Neural cell (in vitro differentiated cells): ENCODE measurements at regions not wholly inside any gene's neighbourhood (a gene's known extent, or its start where the extent isn't known, plus 50 kb on each side); places are given as distances from the start of the nearest gene placed in this dataset.

ENCODE experiments used
- H2AFZ ChIP-seq: fragments of 200-600, 300-800 bp; sonication (generic), shearing (Covaris generic); 2 replicates; pipeline ENCODE4 v1.6.0; 2014; ENCODE audit warnings: low read depth, mild to moderate bottlenecking, antibody characterized with exemption, low read length, moderate library complexity
- H3F3A ChIP-seq: fragments of 200-600 bp; shearing (Covaris generic); 2 replicates; pipeline ENCODE4 v1.6.1; 2016; ENCODE audit warnings: mild to moderate bottlenecking, moderate library complexity, mixed read lengths, antibody characterized with exemption, low read length; ENCODE audit not compliant: insufficient read depth, poor library complexity, severe bottlenecking
- H3K27ac ChIP-seq: fragments of 200-600, 300-800 bp; sonication (generic), shearing (Covaris generic); 2 replicates; pipeline ENCODE4 v1.5.1; 2014; ENCODE audit warnings: mild to moderate bottlenecking, low read length, moderate library complexity
- H3K27me3 ChIP-seq: fragments of 300-800, 200-600 bp; sonication (generic), shearing (Covaris generic); 2 replicates; pipeline ENCODE4 v1.6.0; 2014; ENCODE audit warnings: mild to moderate bottlenecking, low read depth, low read length, moderate library complexity; ENCODE audit not compliant: insufficient read depth
- H3K36me3 ChIP-seq: fragments of 300-800, 200-600 bp; sonication (generic), shearing (Covaris generic); 2 replicates; pipeline ENCODE4 v1.5.1; 2014; ENCODE audit warnings: mild to moderate bottlenecking, antibody characterized with exemption, low read length, moderate library complexity; ENCODE audit not compliant: insufficient read depth
- H3K4me2 ChIP-seq: fragments of 300-800, 200-600 bp; sonication (generic), shearing (Covaris generic); 2 replicates; pipeline ENCODE4 v1.6.0; 2014; ENCODE audit warnings: mild to moderate bottlenecking, low read length
- H3K4me3 ChIP-seq: fragments of 300-800, 200-600 bp; sonication (generic), shearing (Covaris generic); 2 replicates; pipeline ENCODE4 v1.5.1; 2014; ENCODE audit warnings: mild to moderate bottlenecking, low read length, moderate library complexity
- H3K79me2 ChIP-seq: fragments of 200-600 bp; shearing (Covaris generic); replicated peaks from 2 replicates; pipeline ENCODE4 v1.6.0; 2014; ENCODE audit warnings: mild to moderate bottlenecking, low read length, moderate library complexity; ENCODE audit not compliant: insufficient read depth
- H3K9ac ChIP-seq: fragments of 300-800, 200-600 bp; sonication (generic), shearing (Covaris generic); 2 replicates; pipeline ENCODE4 v1.6.1; 2016; ENCODE audit warnings: mild to moderate bottlenecking, low read length, mixed read lengths
- H3K9me2 ChIP-seq: fragments of 200-600 bp; shearing (Covaris generic); 2 replicates; pipeline ENCODE4 v1.6.1; 2016; ENCODE audit warnings: mild to moderate bottlenecking, low read length, mixed read lengths; ENCODE audit not compliant: insufficient read depth
- H3K9me3 ChIP-seq: fragments of 200-600, 300-800 bp; sonication (generic), shearing (Covaris generic); 2 replicates; pipeline ENCODE4 v1.6.1; 2016; ENCODE audit warnings: mild to moderate bottlenecking, mixed run types, low read length, moderate library complexity, mixed read lengths
- H4K20me1 ChIP-seq: fragments of 200-600 bp; shearing (Covaris generic); 2 replicates; pipeline ENCODE4 v1.6.1; 2016; ENCODE audit warnings: mild to moderate bottlenecking, mixed run types; ENCODE audit not compliant: insufficient read depth
- CTCF ChIP-seq: fragments of 450-650 bp; IDR thresholded peaks from 2 replicates; pipeline ENCODE4 v1.5.1; 2014; ENCODE audit warnings: antibody characterized with exemption, mild to moderate bottlenecking, moderate library complexity; ENCODE audit not compliant: poor library complexity, severe bottlenecking
- EP300 ChIP-seq: fragments of 450-650 bp; conservative IDR thresholded peaks from 2 replicates; pipeline ENCODE4 v1.6.1; 2014; ENCODE audit warnings: antibody characterized with exemption, mild to moderate bottlenecking, moderate library complexity; ENCODE audit not compliant: poor library complexity, severe bottlenecking
- EZH2 ChIP-seq: fragments of 200-600, 300-800 bp; shearing (Covaris generic), sonication (generic); IDR thresholded peaks from 2 replicates; pipeline ENCODE4 v1.6.1; 2014; ENCODE audit warnings: antibody characterized with exemption, low read length, borderline replicate concordance, mild to moderate bottlenecking; ENCODE audit not compliant: insufficient read depth, poor library complexity, severe bottlenecking
- MXI1 ChIP-seq: fragments of 450-650 bp; conservative IDR thresholded peaks from 2 replicates; pipeline ENCODE4 v1.6.1; 2014; ENCODE audit warnings: antibody characterized with exemption, mild to moderate bottlenecking; ENCODE audit not compliant: poor library complexity, severe bottlenecking
- POLR2AphosphoS5 ChIP-seq: IDR thresholded peaks from 2 replicates; pipeline ENCODE4 v1.6.1; 2012
- RAD21 ChIP-seq: fragments of 450-650 bp; conservative IDR thresholded peaks from 2 replicates; pipeline ENCODE4 v1.6.1; 2014; ENCODE audit warnings: antibody characterized with exemption, mild to moderate bottlenecking, moderate library complexity
- REST ChIP-seq: IDR thresholded peaks from 2 replicates; pipeline ENCODE4 v1.6.1; 2012; ENCODE audit warnings: borderline replicate concordance
- SMC3 ChIP-seq: fragments of 450-650 bp; conservative IDR thresholded peaks from 2 replicates; pipeline ENCODE4 v1.6.1; 2014; ENCODE audit warnings: antibody characterized with exemption, mild to moderate bottlenecking, moderate library complexity; ENCODE audit not compliant: poor library complexity
- TAF1 ChIP-seq: IDR thresholded peaks from 2 replicates; pipeline ENCODE4 v1.6.1; 2012; ENCODE audit warnings: low read depth

- H3K9me2 ChIP-seq: no peaks in the 10 kb centered on the region
- H3K27ac ChIP-seq: no peak overlapping the region
- H3K79me2 ChIP-seq: no peaks in the 10 kb centered on the region
- no peak overlapping the region for H2AFZ ChIP-seq
- no peaks in the 10 kb centered on the region for H3K9me3 ChIP-seq
- H3K4me3 ChIP-seq: no peak overlapping the region
- no peaks in the 10 kb centered on the region for H3F3A ChIP-seq
- H3K4me2 ChIP-seq: no peak overlapping the region
- no peak overlapping the region for H3K9ac ChIP-seq
- no peaks in the 10 kb centered on the region for H3K36me3 ChIP-seq
- no peaks in the 10 kb centered on the region for H4K20me1 ChIP-seq
- no peak for TF ChIP-seq RAD21
- no peak for TF ChIP-seq EP300
- no peaks in the 10 kb centered on the region for H3K27me3 ChIP-seq
Observed at GRCh38 chr1:34373912-34374311, 197.2 kb downstream of the C1orf94 start.

- no peaks in the 10 kb centered on the region for H3K36me3 ChIP-seq
- H3K9me3 ChIP-seq: no peaks in the 10 kb centered on the region
- no peak for TF ChIP-seq POLR2AphosphoS5
- no peaks in the 10 kb centered on the region for H3F3A ChIP-seq
- no peak overlapping the region for H2AFZ ChIP-seq
- no peaks in the 10 kb centered on the region for H4K20me1 ChIP-seq
- no peaks in the 10 kb centered on the region for H3K27me3 ChIP-seq
- H3K27ac ChIP-seq: no peak overlapping the region
- H3K4me3 ChIP-seq: no peak overlapping the region
- H3K9ac ChIP-seq: no peak overlapping the region
- no peaks in the 10 kb centered on the region for H3K9me2 ChIP-seq
- H3K4me2 ChIP-seq: no peak overlapping the region
- H3K79me2 ChIP-seq: no peaks in the 10 kb centered on the region
Observed at GRCh38 chr1:34376531-34376930, 199.8 kb downstream of the C1orf94 start.

- H3K9me2 ChIP-seq: no peaks in the 10 kb centered on the region
- no peak overlapping the region for H3K9ac ChIP-seq
- H3K4me2 ChIP-seq: no peak overlapping the region
- no peaks in the 10 kb centered on the region for H3K27me3 ChIP-seq
- no peaks in the 10 kb centered on the region for H4K20me1 ChIP-seq
- H3K4me3 ChIP-seq: no peak overlapping the region
- no peaks in the 10 kb centered on the region for H3K79me2 ChIP-seq
- no peaks in the 10 kb centered on the region for H3K9me3 ChIP-seq
- H3F3A ChIP-seq: no peaks in the 10 kb centered on the region
- H3K36me3 ChIP-seq: no peaks in the 10 kb centered on the region
- no peak overlapping the region for H2AFZ ChIP-seq
- TF ChIP-seq REST (no peak), EP300 (no peak), POLR2AphosphoS5 (no peak), RAD21 (no peak), CTCF (no peak), MXI1 (no peak), EZH2 (no peak), SMC3 (no peak), TAF1 (no peak)
- no peak overlapping the region for H3K27ac ChIP-seq
Observed at GRCh38 chr1:34378968-34379856, 202.5 kb downstream of the C1orf94 start.
